NCI-H510A treated with DMSO at 0.1 percent for 48 hours (cell line): ENCODE measurements at regions not wholly inside any gene's neighbourhood (a gene's known extent, or its start where the extent isn't known, plus 50 kb on each side); places are given as distances from the start of the nearest gene placed in this dataset.

Experiments used
- DNase-seq: peaks from one replicate; lab custom pipeline; 2025; lab: John Stamatoyannopoulos, UW

- DNase-seq = no peak
Observed at GRCh38 chr2:125861461-125861860, 794.5 kb upstream of the GYPC start.

GRCh38 chr2:125867908-125868307 lies 788.0 kb upstream of the GYPC start:
- no peak for DNase-seq

GRCh38 chr2:125870264-125870663 lies 785.7 kb upstream of the GYPC start:
- DNase-seq = no peak

- no peak for DNase-seq
Observed at GRCh38 chr2:125870746-125871145, 785.2 kb upstream of the GYPC start.

- DNase-seq = no peak
Observed at GRCh38 chr2:125874564-125874963, 781.4 kb upstream of the GYPC start.

- DNase-seq = no peak
Observed at GRCh38 chr2:125885340-125885739, 770.6 kb upstream of the GYPC start.

GRCh38 chr2:125886153-125886552 lies 769.8 kb upstream of the GYPC start:
- no peak for DNase-seq

GRCh38 chr2:125901278-125901677 lies 754.7 kb upstream of the GYPC start:
- DNase-seq = no peak

GRCh38 chr2:125925891-125926546 lies 729.9 kb upstream of the GYPC start:
- DNase-seq = no peak

- DNase-seq = no peak
Observed at GRCh38 chr2:125935559-125935958, 720.4 kb upstream of the GYPC start.

- no peak for DNase-seq
Observed at GRCh38 chr2:125942585-125943424, 713.2 kb upstream of the GYPC start.

GRCh38 chr2:125959047-125959446 lies 696.9 kb upstream of the GYPC start:
- DNase-seq = no peak

- no peak for DNase-seq
Observed at GRCh38 chr2:125961739-125962138, 694.2 kb upstream of the GYPC start.

- no peak for DNase-seq
Observed at GRCh38 chr2:125979886-125980285, 676.1 kb upstream of the GYPC start.

- no peak for DNase-seq
Observed at GRCh38 chr2:125983364-125983763, 672.6 kb upstream of the GYPC start.

GRCh38 chr2:126029316-126029715 lies 626.6 kb upstream of the GYPC start:
- DNase-seq = no peak

GRCh38 chr2:126038861-126039260 lies 617.1 kb upstream of the GYPC start:
- DNase-seq = no peak

- DNase-seq = no peak
Observed at GRCh38 chr2:126041391-126042047, 614.4 kb upstream of the GYPC start.

GRCh38 chr2:126042089-126042488 lies 613.9 kb upstream of the GYPC start:
- no peak for DNase-seq

GRCh38 chr2:126048719-126049118 lies 607.2 kb upstream of the GYPC start:
- no peak for DNase-seq

GRCh38 chr2:126049461-126049860 lies 606.5 kb upstream of the GYPC start:
- DNase-seq = no peak

- no peak for DNase-seq
Observed at GRCh38 chr2:126050991-126051736, 604.8 kb upstream of the GYPC start.
